DND-41 (cell line): ENCODE measurements at regions not wholly inside any gene's neighbourhood (a gene's known extent, or its start where the extent isn't known, plus 50 kb on each side); places are given as distances from the start of the nearest gene placed in this dataset.
A peak's percentile ranks its signal among the peaks of the same experiment; 100 is the strongest.

Source experiments
- ATAC-seq: fragments of 200-7000 bp; cut with Tn5 transposase; 3 replicates; pipeline ENCODE4 v1.9.1; 2021; ENCODE audit warnings: low read depth; ENCODE audit not compliant: insufficient read depth
- DNase-seq: peaks from one replicate; pipeline ENCODE4 v3.0.0-alpha.2; 2020
- H2AFZ ChIP-seq: 2 replicates; pipeline ENCODE4 v1.6.0; 2012; ENCODE audit warnings: low read depth, low read length
- H3K27ac ChIP-seq: 2 replicates; pipeline ENCODE4 v1.5.1; 2012; ENCODE audit warnings: low read length, inconsistent platforms
- H3K27me3 ChIP-seq: fragments of 200-600 bp; sonication (generic); 2 replicates; pipeline ENCODE4 v1.6.0; 2012; ENCODE audit warnings: low read length, mild to moderate bottlenecking, inconsistent platforms; ENCODE audit not compliant: insufficient read depth, poor library complexity
- H3K36me3 ChIP-seq: 2 replicates; pipeline ENCODE4 v1.5.1; 2012; ENCODE audit warnings: low read length, inconsistent platforms; ENCODE audit not compliant: insufficient read depth
- H3K4me1 ChIP-seq: 2 replicates; pipeline ENCODE4 v1.5.1; 2012; ENCODE audit warnings: mild to moderate bottlenecking, low read length; ENCODE audit not compliant: insufficient read depth
- H3K4me2 ChIP-seq: 2 replicates; pipeline ENCODE4 v1.6.0; 2012; ENCODE audit warnings: mild to moderate bottlenecking, moderate library complexity, low read length, inconsistent platforms; ENCODE audit not compliant: insufficient read depth
- H3K4me3 ChIP-seq, 2 experiments: fragments of 200-600 bp in 1 of 2; shearing (Covaris generic) in 1 of 2; 2 replicates each; pipeline ENCODE4 v1.5.1; 2012 to 2016; ENCODE audit warnings: inconsistent platforms in 2 of 2, low read length in 2 of 2, mild to moderate bottlenecking in 2 of 2, low read depth in 1 of 2, moderate library complexity in 1 of 2
- H3K79me2 ChIP-seq: 2 replicates; pipeline ENCODE4 v1.6.0; 2012; ENCODE audit warnings: low read length, inconsistent platforms; ENCODE audit not compliant: insufficient read depth
- H3K9ac ChIP-seq: 2 replicates; pipeline ENCODE4 v1.6.0; 2012; ENCODE audit warnings: low read depth, mild to moderate bottlenecking, inconsistent platforms, low read length, moderate library complexity
- H3K9me3 ChIP-seq: 2 replicates; pipeline ENCODE4 v1.5.1; 2012; ENCODE audit warnings: low read length, moderate library complexity, mild to moderate bottlenecking, inconsistent platforms; ENCODE audit not compliant: insufficient read depth, severe bottlenecking
- H4K20me1 ChIP-seq: 2 replicates; pipeline ENCODE4 v1.6.0; 2012; ENCODE audit warnings: low read length; ENCODE audit not compliant: insufficient read depth
- EZH2 ChIP-seq: IDR thresholded peaks from 3 replicates; pipeline ENCODE4 v1.6.1; 2012; ENCODE audit warnings: borderline replicate concordance, low read depth, mild to moderate bottlenecking, moderate library complexity, low read length, inconsistent platforms; ENCODE audit not compliant: severe bottlenecking
- TF ChIP-seq, protein P1 (sequence below): IDR thresholded peaks from 2 replicates; pipeline ENCODE4 v1.5.1; 2012; ENCODE audit warnings: borderline replicate concordance, low read length, moderate library complexity, mild to moderate bottlenecking; ENCODE audit not compliant: poor library complexity, severe bottlenecking; ENCODE audit errors: extremely low read depth

DNA sequence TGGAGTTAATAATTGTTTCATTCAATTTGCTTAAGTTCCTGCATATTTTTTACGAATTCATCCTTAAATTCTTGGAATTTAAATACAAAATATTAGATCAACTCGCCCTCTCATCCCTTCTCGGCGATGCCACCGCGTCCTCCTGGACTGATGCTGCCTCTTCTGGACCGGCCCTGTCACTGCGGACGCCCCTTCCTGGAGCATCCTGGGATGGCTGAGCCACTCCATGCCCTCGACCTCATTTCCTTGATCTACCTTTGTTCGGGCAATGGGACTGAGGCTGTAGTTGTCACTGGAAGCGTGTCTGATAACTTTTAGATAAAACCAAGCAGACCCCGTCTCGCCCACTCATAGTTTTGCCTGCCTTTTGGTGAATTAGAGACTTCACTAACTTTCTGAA is 283.7 kb downstream of the TEX29 start:
- Histone ChIP-seq H3K9me3 (no peaks in the 10 kb centered on the region), H3K4me2 (no peak overlapping the region), H3K27me3 (no peaks in the 10 kb centered on the region), H3K79me2 (no peaks in the 10 kb centered on the region), H3K4me3 (no peak overlapping the region), H3K27ac (no peak overlapping the region), H4K20me1 (no peaks in the 10 kb centered on the region), H3K4me1 (no peaks in the 10 kb centered on the region), H2AFZ (no peak overlapping the region), H3K36me3 (no peaks in the 10 kb centered on the region), H3K9ac (no peak overlapping the region)
- DNase-seq (no peak), ATAC-seq (no peak)
- no peak for TF ChIP-seq EZH2
- TF ChIP-seq, protein P1, sequence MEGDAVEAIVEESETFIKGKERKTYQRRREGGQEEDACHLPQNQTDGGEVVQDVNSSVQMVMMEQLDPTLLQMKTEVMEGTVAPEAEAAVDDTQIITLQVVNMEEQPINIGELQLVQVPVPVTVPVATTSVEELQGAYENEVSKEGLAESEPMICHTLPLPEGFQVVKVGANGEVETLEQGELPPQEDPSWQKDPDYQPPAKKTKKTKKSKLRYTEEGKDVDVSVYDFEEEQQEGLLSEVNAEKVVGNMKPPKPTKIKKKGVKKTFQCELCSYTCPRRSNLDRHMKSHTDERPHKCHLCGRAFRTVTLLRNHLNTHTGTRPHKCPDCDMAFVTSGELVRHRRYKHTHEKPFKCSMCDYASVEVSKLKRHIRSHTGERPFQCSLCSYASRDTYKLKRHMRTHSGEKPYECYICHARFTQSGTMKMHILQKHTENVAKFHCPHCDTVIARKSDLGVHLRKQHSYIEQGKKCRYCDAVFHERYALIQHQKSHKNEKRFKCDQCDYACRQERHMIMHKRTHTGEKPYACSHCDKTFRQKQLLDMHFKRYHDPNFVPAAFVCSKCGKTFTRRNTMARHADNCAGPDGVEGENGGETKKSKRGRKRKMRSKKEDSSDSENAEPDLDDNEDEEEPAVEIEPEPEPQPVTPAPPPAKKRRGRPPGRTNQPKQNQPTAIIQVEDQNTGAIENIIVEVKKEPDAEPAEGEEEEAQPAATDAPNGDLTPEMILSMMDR, result peak; percentile 29

DNA sequence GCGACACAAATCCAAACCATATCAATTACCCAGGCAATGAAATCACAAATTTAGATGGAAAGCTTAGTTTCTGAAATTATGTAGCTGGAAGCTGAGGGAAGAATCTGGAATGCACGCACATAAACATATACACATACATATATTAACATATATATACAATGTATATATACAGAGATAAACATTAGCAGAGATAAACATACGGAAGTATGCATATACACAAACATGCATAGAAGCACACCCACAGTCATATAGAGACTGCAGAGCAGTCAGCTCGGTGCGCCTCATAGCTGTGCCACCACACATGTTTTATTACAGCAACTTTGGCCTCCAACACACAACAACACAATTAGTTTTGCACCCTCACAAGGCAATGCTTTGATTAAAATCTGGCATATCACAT is 288.1 kb downstream of the TEX29 start:
- TF ChIP-seq EZH2, result no peak
- TF ChIP-seq, protein P1, result no peak
- Histone ChIP-seq H3K9ac (no peak overlapping the region), H3K4me2 (no peak overlapping the region), H3K79me2 (no peaks in the 10 kb centered on the region), H3K4me3 (no peak overlapping the region), H2AFZ (no peak overlapping the region), H3K36me3 (no peaks in the 10 kb centered on the region), H4K20me1 (0 out of 2 replicates have a peak, but pooled peaks cover 3% of the 10 kb centered on the region), H3K9me3 (no peaks in the 10 kb centered on the region), H3K27me3 (no peaks in the 10 kb centered on the region), H3K27ac (no peak overlapping the region), H3K4me1 (no peaks in the 10 kb centered on the region)
- DNase-seq (no peak), ATAC-seq (no peak)

GRCh38 chr13:111609631-111610030 is 289.2 kb downstream of the TEX29 start:
- ATAC-seq, result no peak
- H3K36me3 ChIP-seq, result no peaks in the 10 kb centered on the region
- no peak overlapping the region for H3K9ac ChIP-seq

More at GRCh38 chr13:111609631-111610030, 289.2 kb downstream of the TEX29 start:
- H3K27me3 ChIP-seq, result no peaks in the 10 kb centered on the region
- H3K4me1 ChIP-seq, result no peaks in the 10 kb centered on the region
- no peak overlapping the region for H2AFZ ChIP-seq
- no peaks in the 10 kb centered on the region for H3K79me2 ChIP-seq
- H3K9me3 ChIP-seq, result no peaks in the 10 kb centered on the region
- 0 out of 2 replicates have a peak, but pooled peaks cover 3% of the 10 kb centered on the region for H4K20me1 ChIP-seq
- H3K27ac ChIP-seq, result no peak overlapping the region
- no peak overlapping the region for H3K4me2 ChIP-seq
- H3K4me3 ChIP-seq, result no peak overlapping the region
- TF ChIP-seq, protein P1, result no peak
- TF ChIP-seq EZH2, result no peak
- DNase-seq, result no peak
